ENCODE measurements at regions not wholly inside any gene's neighbourhood (a gene's known extent, or its start where the extent isn't known, plus 50 kb on each side); places are given as distances from the start of the nearest gene placed in this dataset.

DNA sequence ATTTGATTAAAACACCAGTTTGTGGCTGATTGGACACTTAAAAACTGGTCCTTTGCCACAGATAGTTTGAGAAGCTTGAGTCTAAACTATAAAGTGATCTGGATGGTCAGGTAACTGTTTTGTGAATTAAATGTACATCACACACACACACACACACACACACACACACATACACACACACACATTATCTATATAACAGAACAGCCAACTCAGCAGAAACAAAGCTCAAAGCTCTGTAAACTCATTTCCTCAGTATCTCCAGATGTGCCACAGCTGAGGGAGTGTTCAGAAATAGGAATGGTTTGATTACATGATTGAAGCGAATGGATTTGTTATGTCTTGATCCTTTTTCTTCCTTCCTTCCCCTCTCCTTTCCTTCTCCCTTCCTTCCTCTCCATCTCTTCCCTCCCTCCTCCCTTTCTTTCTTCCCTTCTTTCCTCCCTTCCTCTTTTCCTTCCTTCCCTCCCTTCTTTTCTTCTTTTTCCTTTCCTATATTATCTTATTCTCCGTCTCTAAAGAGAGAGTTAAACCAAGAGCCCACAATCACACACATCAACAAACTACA is 100.3 kb downstream of the LLPH start:
- TF ChIP-seq SETDB1 (CRISPR knock-in tag; IDR thresholded peaks at IDR 0.05; ENCODE audit: borderline replicate concordance) (no peak), ZNF232 (CRISPR knock-in tag; IDR thresholded peaks at IDR 0.05; ENCODE audit: borderline replicate concordance) (no peak), POLR2A (IDR thresholded peaks at IDR 0.05; ENCODE audit: insufficient read depth in 1 of 2, low read depth in 2 of 2, low read length in 2 of 2) (no peak), CTCF (CRISPR knock-in tag; IDR thresholded peaks at IDR 0.05) (no peak), MAX (IDR thresholded peaks at IDR 0.05) (no peak), THAP7 (CRISPR knock-in tag; IDR thresholded peaks at IDR 0.05) (no peak), IRF2 (CRISPR knock-in tag; IDR thresholded peaks at IDR 0.05) (no peak), KDM3A (CRISPR knock-in tag; IDR thresholded peaks at IDR 0.05; ENCODE audit: low read depth) (no peak), ZNF550 (CRISPR knock-in tag; IDR thresholded peaks at IDR 0.05; ENCODE audit: borderline replicate concordance) (no peak)

Measured in HepG2 (cell line).